Hindlimb muscle (tissue), 1 donor: ENCODE measurements at regions not wholly inside any gene's neighbourhood (a gene's known extent, or its start where the extent isn't known, plus 50 kb on each side); places are given as distances from the start of the nearest gene placed in this dataset.

Experiments used
- DNase-seq: peaks from one replicate; pipeline ENCODE4 v3.0.0-alpha.2; 2013

- DNase-seq, result no peak
These were observed 242.9 kb downstream of the ARL6IP6 start for GRCh38 chr2:152961351-152961750.

GRCh38 chr2:152950126-152950525 is 231.7 kb downstream of the ARL6IP6 start:
- no peak for DNase-seq

GRCh38 chr2:152944099-152944498 is 225.7 kb downstream of the ARL6IP6 start:
- no peak for DNase-seq

GRCh38 chr2:152942940-152943440 is 224.6 kb downstream of the ARL6IP6 start:
- no peak for DNase-seq

- no peak for DNase-seq
These were observed 212.1 kb downstream of the ARL6IP6 start for GRCh38 chr2:152930501-152930900.

GRCh38 chr2:152929628-152930027 is 211.2 kb downstream of the ARL6IP6 start:
- DNase-seq, result no peak

GRCh38 chr2:152925547-152926448 is 207.4 kb downstream of the ARL6IP6 start:
- DNase-seq, result peak; percentile 6

GRCh38 chr2:152924722-152925121 is 206.3 kb downstream of the ARL6IP6 start:
- no peak for DNase-seq

- no peak for DNase-seq
These were observed 205.8 kb downstream of the ARL6IP6 start for GRCh38 chr2:152924219-152924618.

- no peak for DNase-seq
These were observed 202.4 kb downstream of the ARL6IP6 start for GRCh38 chr2:152920846-152921245.

- no peak for DNase-seq
These were observed 192.6 kb downstream of the ARL6IP6 start for GRCh38 chr2:152910970-152911369.

GRCh38 chr2:152907046-152907445 is 188.6 kb downstream of the ARL6IP6 start:
- no peak for DNase-seq

- no peak for DNase-seq
These were observed 175.6 kb downstream of the ARL6IP6 start for GRCh38 chr2:152894051-152894450.

GRCh38 chr2:152890736-152891135 is 172.3 kb downstream of the ARL6IP6 start:
- no peak for DNase-seq

- no peak for DNase-seq
These were observed 165.6 kb downstream of the ARL6IP6 start for GRCh38 chr2:152883951-152884487.

- no peak for DNase-seq
These were observed 163.1 kb downstream of the ARL6IP6 start for GRCh38 chr2:152881527-152881926.

- DNase-seq, result no peak
These were observed 160.9 kb downstream of the ARL6IP6 start for GRCh38 chr2:152879275-152879674.

GRCh38 chr2:152875701-152876695 is 157.6 kb downstream of the ARL6IP6 start:
- DNase-seq, result no peak

- no peak for DNase-seq
These were observed 156.5 kb downstream of the ARL6IP6 start for GRCh38 chr2:152874955-152875354.

- no peak for DNase-seq
These were observed 151.8 kb downstream of the ARL6IP6 start for GRCh38 chr2:152870239-152870638.

GRCh38 chr2:152867397-152867796 is 149.0 kb downstream of the ARL6IP6 start:
- DNase-seq, result no peak

- DNase-seq, result no peak
These were observed 146.3 kb downstream of the ARL6IP6 start for GRCh38 chr2:152864601-152865149.
